ENCODE measurements at regions not wholly inside any gene's neighbourhood (a gene's known extent, or its start where the extent isn't known, plus 50 kb on each side); places are given as distances from the start of the nearest gene placed in this dataset.

DNA sequence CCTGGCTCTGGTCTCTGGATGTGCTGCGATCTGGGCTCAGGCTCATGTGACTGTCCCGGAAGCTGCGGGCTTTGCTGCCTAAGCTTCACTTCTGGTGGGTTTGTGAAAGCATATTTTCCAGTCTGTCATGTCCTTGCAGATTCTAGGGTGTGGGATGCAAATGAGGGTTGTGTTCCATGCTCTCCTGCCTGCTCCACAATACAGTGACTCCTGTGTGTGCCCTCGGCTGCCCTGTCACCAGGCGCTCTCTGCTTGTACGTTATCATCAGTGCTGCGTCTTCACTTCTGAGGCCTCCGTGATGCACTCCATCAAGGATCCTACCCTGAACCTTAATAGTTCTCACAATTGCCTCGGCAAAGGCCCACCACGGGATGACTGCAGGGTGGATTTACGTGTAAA lies 84.2 kb downstream of the TTLL2 start:
- Mint-ChIP-seq H3K36me3 (no peaks in the 10 kb centered on the region), H3K4me1 (no peaks in the 10 kb centered on the region), H3K27ac (no peak overlapping the region), H3K27me3 (ENCODE audit: low read depth in 3 of 3) (peaks cover 2 to 12% (median 3%) of the 10 kb centered on the region in 3 donors), H3K9me3 (peaks cover 0 to 1% (median 0%) of the 10 kb centered on the region in 7 donors), H3K4me3 (no peak overlapping the region)
- intact Hi-C loops (cut with micrococcal nuclease), result no loop called here
- Histone ChIP-seq H3K27me3 (ENCODE audit: control insufficient read depth in 2 of 2, insufficient read depth in 2 of 2, low read length in 2 of 2) (no peaks in the 10 kb centered on the region), H3K4me3 (replicated peaks in 1 of 3; ENCODE audit: low read depth in 2 of 3, low read length in 3 of 3) (no peak overlapping the region), H3K4me2 (replicated peaks; ENCODE audit: extremely low read depth, low read length, poor library complexity, severe bottlenecking) (no peak overlapping the region), H2AFZ (ENCODE audit: insufficient read depth, low read depth, low read length, poor library complexity, severe bottlenecking) (no peak overlapping the region), H3K9ac (ENCODE audit: insufficient read depth, low read length, poor library complexity, severe bottlenecking) (no peak overlapping the region), H3K36me3 (replicated peaks in 1 of 2; ENCODE audit: control insufficient read depth in 1 of 2, insufficient read depth in 2 of 2, low read length in 2 of 2) (no peaks in the 10 kb centered on the region), H3K27ac (ENCODE audit: low read depth in 1 of 2, low read length in 2 of 2) (no peak overlapping the region), H3K9me3 (replicated peaks in 1 of 2; ENCODE audit: control insufficient read depth in 1 of 2, insufficient read depth in 1 of 2, low read length in 2 of 2) (no peaks in the 10 kb centered on the region), H4K20me1 (ENCODE audit: insufficient read depth, low read length) (no peaks in the 10 kb centered on the region), H3K79me2 (ENCODE audit: insufficient read depth, low read length) (no peaks in the 10 kb centered on the region), H3K4me1 (ENCODE audit: control insufficient read depth in 1 of 2, insufficient read depth in 2 of 2, low read length in 2 of 2) (no peaks in the 10 kb centered on the region)
- 94% methylated on average over 11 of the region's 11 CpGs for WGBS (ENCODE audit: insufficient coverage)
- no peak for DNase-seq
- TF ChIP-seq, protein P1, sequence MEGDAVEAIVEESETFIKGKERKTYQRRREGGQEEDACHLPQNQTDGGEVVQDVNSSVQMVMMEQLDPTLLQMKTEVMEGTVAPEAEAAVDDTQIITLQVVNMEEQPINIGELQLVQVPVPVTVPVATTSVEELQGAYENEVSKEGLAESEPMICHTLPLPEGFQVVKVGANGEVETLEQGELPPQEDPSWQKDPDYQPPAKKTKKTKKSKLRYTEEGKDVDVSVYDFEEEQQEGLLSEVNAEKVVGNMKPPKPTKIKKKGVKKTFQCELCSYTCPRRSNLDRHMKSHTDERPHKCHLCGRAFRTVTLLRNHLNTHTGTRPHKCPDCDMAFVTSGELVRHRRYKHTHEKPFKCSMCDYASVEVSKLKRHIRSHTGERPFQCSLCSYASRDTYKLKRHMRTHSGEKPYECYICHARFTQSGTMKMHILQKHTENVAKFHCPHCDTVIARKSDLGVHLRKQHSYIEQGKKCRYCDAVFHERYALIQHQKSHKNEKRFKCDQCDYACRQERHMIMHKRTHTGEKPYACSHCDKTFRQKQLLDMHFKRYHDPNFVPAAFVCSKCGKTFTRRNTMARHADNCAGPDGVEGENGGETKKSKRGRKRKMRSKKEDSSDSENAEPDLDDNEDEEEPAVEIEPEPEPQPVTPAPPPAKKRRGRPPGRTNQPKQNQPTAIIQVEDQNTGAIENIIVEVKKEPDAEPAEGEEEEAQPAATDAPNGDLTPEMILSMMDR (IDR thresholded peaks at IDR 0.05), result no peak

DNA sequence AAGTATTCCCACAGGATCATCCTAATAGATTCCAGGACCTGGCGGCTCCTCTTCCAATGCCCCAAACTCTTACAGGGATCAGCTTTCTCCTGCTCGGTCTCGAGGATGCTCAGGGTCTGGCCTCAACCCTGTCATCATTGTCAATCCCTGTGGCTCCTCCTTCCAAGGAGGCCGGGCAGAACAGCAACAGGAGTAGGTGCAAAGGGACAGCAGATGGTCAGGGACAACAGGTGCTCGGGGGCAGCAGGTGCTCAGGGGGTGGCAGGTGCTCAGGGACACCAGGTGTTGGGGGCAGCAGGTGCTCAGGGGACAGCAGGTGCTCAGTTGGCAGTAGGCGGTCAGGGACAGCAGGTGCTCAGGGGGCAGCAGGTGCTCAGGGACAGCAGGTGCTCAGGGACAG lies 84.8 kb downstream of the TTLL2 start:
- TF ChIP-seq, protein P1 (IDR thresholded peaks at IDR 0.05), result no peak
- H3K36me3 ChIP-seq (replicated peaks in 1 of 2; ENCODE audit: control insufficient read depth in 1 of 2, insufficient read depth in 2 of 2, low read length in 2 of 2), result no peaks in the 10 kb centered on the region
- H3K36me3 Mint-ChIP-seq, result no peaks in the 10 kb centered on the region
- H3K4me2 ChIP-seq (replicated peaks; ENCODE audit: extremely low read depth, low read length, poor library complexity, severe bottlenecking), result no peak overlapping the region
- no peak overlapping the region for H3K27ac ChIP-seq (ENCODE audit: low read depth in 1 of 2, low read length in 2 of 2)
- no peaks in the 10 kb centered on the region for H3K9me3 Mint-ChIP-seq
- H3K9ac ChIP-seq (ENCODE audit: insufficient read depth, low read length, poor library complexity, severe bottlenecking), result no peak overlapping the region
- H3K27me3 ChIP-seq (ENCODE audit: control insufficient read depth in 2 of 2, insufficient read depth in 2 of 2, low read length in 2 of 2), result no peaks in the 10 kb centered on the region
- no peak overlapping the region for H2AFZ ChIP-seq (ENCODE audit: insufficient read depth, low read depth, low read length, poor library complexity, severe bottlenecking)
- no peaks in the 10 kb centered on the region for H4K20me1 ChIP-seq (ENCODE audit: insufficient read depth, low read length)
- H3K27me3 Mint-ChIP-seq (ENCODE audit: low read depth in 3 of 3), result peaks cover 2 to 12% (median 3%) of the 10 kb centered on the region in 3 donors
- no peak for DNase-seq
- no peak overlapping the region for H3K4me3 ChIP-seq (replicated peaks in 1 of 3; ENCODE audit: low read depth in 2 of 3, low read length in 3 of 3)
- no peaks in the 10 kb centered on the region for H3K4me1 Mint-ChIP-seq
- 75% methylated on average over 6 of the region's 6 CpGs for WGBS (ENCODE audit: insufficient coverage)
- H3K4me1 ChIP-seq (ENCODE audit: control insufficient read depth in 1 of 2, insufficient read depth in 2 of 2, low read length in 2 of 2), result no peaks in the 10 kb centered on the region
- intact Hi-C loops (cut with micrococcal nuclease), result no loop called here
- no peaks in the 10 kb centered on the region for H3K79me2 ChIP-seq (ENCODE audit: insufficient read depth, low read length)
- H3K9me3 ChIP-seq (replicated peaks in 1 of 2; ENCODE audit: control insufficient read depth in 1 of 2, insufficient read depth in 1 of 2, low read length in 2 of 2), result no peaks in the 10 kb centered on the region
- no peak overlapping the region for H3K27ac Mint-ChIP-seq
- no peak overlapping the region for H3K4me3 Mint-ChIP-seq

Measured in CD14-positive monocyte (primary cell).